HL-60 (cell line): ENCODE measurements at regions not wholly inside any gene's neighbourhood (a gene's known extent, or its start where the extent isn't known, plus 50 kb on each side); places are given as distances from the start of the nearest gene placed in this dataset.

Experiments
- DNase-seq, 2 experiments: peaks; one replicate each; pipeline ENCODE4 v3.0.0-alpha.2; 2010 to 2020; ENCODE audit warnings: low read depth in 1 of 2, low spot score in 1 of 2
- H3K27ac ChIP-seq: fragments of 250-450 bp; sonication (Bioruptor Pico); replicated peaks from 2 replicates; pipeline ENCODE4 v1.5.1; 2020; ENCODE audit warnings: mild to moderate bottlenecking, moderate library complexity
- H3K27me3 ChIP-seq: fragments of 250-450 bp; sonication (Bioruptor Pico); 2 replicates; pipeline ENCODE4 v1.5.1; 2021; ENCODE audit warnings: mild to moderate bottlenecking, moderate library complexity; ENCODE audit not compliant: insufficient read depth, poor library complexity, severe bottlenecking
- H3K4me3 ChIP-seq: replicated peaks from 2 replicates; pipeline ENCODE4 v1.5.1; 2011; ENCODE audit warnings: mild to moderate bottlenecking, control low read depth, low read length; ENCODE audit not compliant: insufficient read depth
- GABPA ChIP-seq: IDR thresholded peaks from 2 replicates; pipeline ENCODE4 v1.6.1; 2012; ENCODE audit warnings: low read depth
- POLR2AphosphoS5 ChIP-seq: IDR thresholded peaks from 2 replicates; pipeline ENCODE4 v1.6.1; 2012; ENCODE audit warnings: low read depth
- SPI1 ChIP-seq: IDR thresholded peaks from 2 replicates; pipeline ENCODE4 v1.6.1; 2012; ENCODE audit warnings: low read depth, mild to moderate bottlenecking, borderline replicate concordance
- TF ChIP-seq, protein P1 (sequence below): IDR thresholded peaks from 2 replicates; pipeline ENCODE4 v1.6.1; 2012; ENCODE audit warnings: low read depth; ENCODE audit not compliant: insufficient replicate concordance
- TF ChIP-seq, protein P2 (sequence below): IDR thresholded peaks from one replicate; pipeline ENCODE4 v1.5.1; 2011; ENCODE audit warnings: low read length, control low read depth, inconsistent platforms; ENCODE audit not compliant: insufficient read depth

DNA sequence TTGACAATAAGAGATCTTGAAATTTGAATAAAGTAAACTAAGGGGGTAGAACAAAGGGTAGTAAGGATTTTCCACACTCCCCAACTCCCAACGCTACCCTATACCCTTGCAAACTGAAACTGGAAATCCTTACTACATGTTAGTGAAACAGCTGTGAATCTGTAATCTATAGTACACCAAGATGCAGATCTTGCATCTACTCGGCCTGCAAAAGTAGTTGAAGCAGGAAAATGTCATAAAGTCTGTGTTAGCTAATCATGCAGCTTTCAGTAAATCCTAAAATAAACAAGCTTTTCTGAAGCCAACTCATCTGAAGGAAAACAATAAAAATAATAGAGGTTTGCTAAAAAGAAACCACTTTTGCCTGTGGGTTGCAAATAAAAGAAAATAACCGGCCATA lies 1242.0 kb upstream of the ACO1 start:
- TF ChIP-seq GABPA (no peak), POLR2AphosphoS5 (no peak), SPI1 (no peak)
- TF ChIP-seq, protein P1, sequence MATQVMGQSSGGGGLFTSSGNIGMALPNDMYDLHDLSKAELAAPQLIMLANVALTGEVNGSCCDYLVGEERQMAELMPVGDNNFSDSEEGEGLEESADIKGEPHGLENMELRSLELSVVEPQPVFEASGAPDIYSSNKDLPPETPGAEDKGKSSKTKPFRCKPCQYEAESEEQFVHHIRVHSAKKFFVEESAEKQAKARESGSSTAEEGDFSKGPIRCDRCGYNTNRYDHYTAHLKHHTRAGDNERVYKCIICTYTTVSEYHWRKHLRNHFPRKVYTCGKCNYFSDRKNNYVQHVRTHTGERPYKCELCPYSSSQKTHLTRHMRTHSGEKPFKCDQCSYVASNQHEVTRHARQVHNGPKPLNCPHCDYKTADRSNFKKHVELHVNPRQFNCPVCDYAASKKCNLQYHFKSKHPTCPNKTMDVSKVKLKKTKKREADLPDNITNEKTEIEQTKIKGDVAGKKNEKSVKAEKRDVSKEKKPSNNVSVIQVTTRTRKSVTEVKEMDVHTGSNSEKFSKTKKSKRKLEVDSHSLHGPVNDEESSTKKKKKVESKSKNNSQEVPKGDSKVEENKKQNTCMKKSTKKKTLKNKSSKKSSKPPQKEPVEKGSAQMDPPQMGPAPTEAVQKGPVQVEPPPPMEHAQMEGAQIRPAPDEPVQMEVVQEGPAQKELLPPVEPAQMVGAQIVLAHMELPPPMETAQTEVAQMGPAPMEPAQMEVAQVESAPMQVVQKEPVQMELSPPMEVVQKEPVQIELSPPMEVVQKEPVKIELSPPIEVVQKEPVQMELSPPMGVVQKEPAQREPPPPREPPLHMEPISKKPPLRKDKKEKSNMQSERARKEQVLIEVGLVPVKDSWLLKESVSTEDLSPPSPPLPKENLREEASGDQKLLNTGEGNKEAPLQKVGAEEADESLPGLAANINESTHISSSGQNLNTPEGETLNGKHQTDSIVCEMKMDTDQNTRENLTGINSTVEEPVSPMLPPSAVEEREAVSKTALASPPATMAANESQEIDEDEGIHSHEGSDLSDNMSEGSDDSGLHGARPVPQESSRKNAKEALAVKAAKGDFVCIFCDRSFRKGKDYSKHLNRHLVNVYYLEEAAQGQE: no peak
- TF ChIP-seq, protein P2, sequence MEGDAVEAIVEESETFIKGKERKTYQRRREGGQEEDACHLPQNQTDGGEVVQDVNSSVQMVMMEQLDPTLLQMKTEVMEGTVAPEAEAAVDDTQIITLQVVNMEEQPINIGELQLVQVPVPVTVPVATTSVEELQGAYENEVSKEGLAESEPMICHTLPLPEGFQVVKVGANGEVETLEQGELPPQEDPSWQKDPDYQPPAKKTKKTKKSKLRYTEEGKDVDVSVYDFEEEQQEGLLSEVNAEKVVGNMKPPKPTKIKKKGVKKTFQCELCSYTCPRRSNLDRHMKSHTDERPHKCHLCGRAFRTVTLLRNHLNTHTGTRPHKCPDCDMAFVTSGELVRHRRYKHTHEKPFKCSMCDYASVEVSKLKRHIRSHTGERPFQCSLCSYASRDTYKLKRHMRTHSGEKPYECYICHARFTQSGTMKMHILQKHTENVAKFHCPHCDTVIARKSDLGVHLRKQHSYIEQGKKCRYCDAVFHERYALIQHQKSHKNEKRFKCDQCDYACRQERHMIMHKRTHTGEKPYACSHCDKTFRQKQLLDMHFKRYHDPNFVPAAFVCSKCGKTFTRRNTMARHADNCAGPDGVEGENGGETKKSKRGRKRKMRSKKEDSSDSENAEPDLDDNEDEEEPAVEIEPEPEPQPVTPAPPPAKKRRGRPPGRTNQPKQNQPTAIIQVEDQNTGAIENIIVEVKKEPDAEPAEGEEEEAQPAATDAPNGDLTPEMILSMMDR: no peak
- DNase-seq: no peak
- Histone ChIP-seq H3K4me3 (no peak overlapping the region), H3K27me3 (no peaks in the 10 kb centered on the region), H3K27ac (no peak overlapping the region)

DNA sequence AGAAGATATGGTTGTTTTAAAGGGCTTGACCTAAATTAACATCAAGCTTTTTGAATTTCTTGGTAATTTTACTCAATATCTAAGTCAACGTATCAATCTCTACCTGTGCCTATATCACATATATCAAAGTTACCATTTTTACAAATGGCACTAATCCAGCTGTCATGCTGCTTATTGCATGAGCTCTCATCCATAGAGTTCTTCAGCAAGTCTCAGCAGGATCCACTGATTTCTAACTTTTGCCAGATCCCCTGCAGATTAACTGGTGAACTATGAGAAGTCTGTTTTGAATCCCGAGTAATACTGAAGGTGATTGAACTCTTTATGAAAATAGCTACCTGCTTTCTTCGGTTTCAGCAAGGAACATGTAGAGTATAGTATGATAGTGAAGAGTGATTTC lies 1239.8 kb upstream of the ACO1 start:
- no peak overlapping the region for H3K27ac ChIP-seq
- no peaks in the 10 kb centered on the region for H3K27me3 ChIP-seq
- no peak for DNase-seq
- no peak overlapping the region for H3K4me3 ChIP-seq
- TF ChIP-seq, protein P1: no peak
- TF ChIP-seq POLR2AphosphoS5: no peak
- TF ChIP-seq, protein P2: no peak
- TF ChIP-seq GABPA: no peak
- TF ChIP-seq SPI1: no peak

DNA sequence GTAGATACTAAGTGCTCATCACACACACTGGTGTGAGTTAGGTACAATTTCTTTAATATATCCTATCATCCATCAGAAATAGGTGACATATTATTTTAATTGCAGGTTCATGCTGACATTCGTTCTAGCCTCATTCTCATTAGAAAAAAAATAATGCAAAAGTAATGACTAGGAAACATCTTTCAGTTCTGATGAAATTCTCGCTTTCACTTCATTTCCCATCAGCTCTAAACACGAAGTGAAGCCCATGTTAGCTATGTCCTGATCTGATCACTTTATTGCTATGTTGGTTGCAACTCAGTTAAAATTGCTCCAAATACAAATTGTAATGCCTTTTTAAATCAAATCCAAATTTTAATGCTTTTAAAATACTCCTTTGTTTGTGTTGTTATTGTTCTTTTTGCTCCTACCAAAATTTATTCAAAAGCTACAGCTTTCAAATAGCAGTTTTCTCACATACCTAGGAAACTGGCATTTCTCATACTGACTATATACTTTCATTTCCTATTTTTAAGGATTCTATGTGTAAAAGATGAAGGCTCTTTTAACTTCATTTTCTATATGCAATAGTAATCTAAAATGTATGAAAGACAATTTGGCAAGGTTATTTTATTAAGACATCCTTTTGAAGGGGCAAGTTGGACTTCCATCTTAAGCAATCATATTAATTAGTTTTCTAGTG lies 1237.8 kb upstream of the ACO1 start:
- TF ChIP-seq SPI1: no peak
- TF ChIP-seq, protein P2: no peak
- no peak for TF ChIP-seq POLR2AphosphoS5
- no peak for TF ChIP-seq GABPA
- TF ChIP-seq, protein P1: no peak
- H3K4me3 ChIP-seq: no peak overlapping the region
- DNase-seq: no peak
- no peak overlapping the region for H3K27ac ChIP-seq
- H3K27me3 ChIP-seq: no peaks in the 10 kb centered on the region
